MG63 (cell line): ENCODE measurements at regions not wholly inside any gene's neighbourhood (a gene's known extent, or its start where the extent isn't known, plus 50 kb on each side); places are given as distances from the start of the nearest gene placed in this dataset.
"Not testable (repeated sequence)": the region's sequence is repeated elsewhere in the genome, so short reads cannot be mapped to it uniquely, and the experiment has no call there.

Source experiments
- DNase-seq: peaks from one replicate; pipeline ENCODE4 v3.0.0-alpha.2; 2020
- H3K27me3 ChIP-seq: fragments of 250-450 bp; sonication (Bioruptor Pico); 2 replicates; pipeline ENCODE4 v1.5.1; 2020; ENCODE audit warnings: mild to moderate bottlenecking, moderate library complexity
- H3K36me3 ChIP-seq: fragments of 250-450 bp; sonication (Bioruptor Pico); 2 replicates; pipeline ENCODE4 v1.5.1; 2020; ENCODE audit warnings: mild to moderate bottlenecking, moderate library complexity
- H3K4me3 ChIP-seq: fragments of 250-450 bp; sonication (Bioruptor Pico); 2 replicates; pipeline ENCODE4 v1.5.1; 2020; ENCODE audit warnings: mild to moderate bottlenecking, moderate library complexity
- H3K9me3 ChIP-seq: fragments of 250-450 bp; sonication (Bioruptor Pico); 2 replicates; pipeline ENCODE4 v1.5.1; 2020; ENCODE audit warnings: mild to moderate bottlenecking, moderate library complexity

GRCh38 chr11:109704432-109704831 lies 282.4 kb downstream of the C11orf87 start:
- H3K27me3 ChIP-seq = no peaks in the 10 kb centered on the region
- H3K9me3 ChIP-seq = no peaks in the 10 kb centered on the region; the same call in 1 of the 2 replicates
- no peak overlapping the region for H3K4me3 ChIP-seq
- H3K36me3 ChIP-seq = no peaks in the 10 kb centered on the region
- DNase-seq = no peak

- no peak overlapping the region for H3K4me3 ChIP-seq
- no peaks in the 10 kb centered on the region; the same call in 1 of the 2 replicates for H3K9me3 ChIP-seq
- no peaks in the 10 kb centered on the region for H3K36me3 ChIP-seq
- DNase-seq = no peak
- H3K27me3 ChIP-seq = no peaks in the 10 kb centered on the region
Observed at GRCh38 chr11:109706945-109707344, 285.0 kb downstream of the C11orf87 start.

- no peak for DNase-seq
- Histone ChIP-seq H3K4me3 (no peak overlapping the region), H3K9me3 (no peaks in the 10 kb centered on the region), H3K36me3 (no peaks in the 10 kb centered on the region), H3K27me3 (no peaks in the 10 kb centered on the region)
Observed at GRCh38 chr11:109707411-109707810, 285.4 kb downstream of the C11orf87 start.

GRCh38 chr11:109708184-109708583 lies 286.2 kb downstream of the C11orf87 start:
- Histone ChIP-seq H3K9me3 (no peaks in the 10 kb centered on the region), H3K36me3 (no peaks in the 10 kb centered on the region), H3K4me3 (no peak overlapping the region), H3K27me3 (no peaks in the 10 kb centered on the region)
- no peak for DNase-seq

GRCh38 chr11:109714444-109714843 lies 292.5 kb downstream of the C11orf87 start:
- not testable (repeated sequence) for H3K36me3 ChIP-seq, H3K4me3 ChIP-seq, H3K27me3 ChIP-seq, H3K9me3 ChIP-seq, DNase-seq

- H3K9me3 ChIP-seq, DNase-seq, H3K36me3 ChIP-seq, H3K27me3 ChIP-seq, H3K4me3 ChIP-seq: not testable (repeated sequence)
Observed at GRCh38 chr11:109715424-109715823, 293.4 kb downstream of the C11orf87 start.

- Histone ChIP-seq H3K4me3 (no peak overlapping the region), H3K27me3 (no peaks in the 10 kb centered on the region), H3K9me3 (no peaks in the 10 kb centered on the region), H3K36me3 (no peaks in the 10 kb centered on the region)
- no peak for DNase-seq
Observed at GRCh38 chr11:109726061-109726460, 304.1 kb downstream of the C11orf87 start.

GRCh38 chr11:109728056-109728455 lies 306.1 kb downstream of the C11orf87 start:
- Histone ChIP-seq H3K9me3 (no peaks in the 10 kb centered on the region), H3K27me3 (no peaks in the 10 kb centered on the region), H3K4me3 (no peak overlapping the region), H3K36me3 (no peaks in the 10 kb centered on the region)
- peak; percentile 8 for DNase-seq

GRCh38 chr11:109729761-109730160 lies 307.8 kb downstream of the C11orf87 start:
- no peak for DNase-seq
- Histone ChIP-seq H3K9me3 (no peaks in the 10 kb centered on the region), H3K27me3 (no peaks in the 10 kb centered on the region), H3K4me3 (no peak overlapping the region), H3K36me3 (no peaks in the 10 kb centered on the region)

GRCh38 chr11:109730669-109731068 lies 308.7 kb downstream of the C11orf87 start:
- Histone ChIP-seq H3K9me3 (no peaks in the 10 kb centered on the region), H3K36me3 (no peaks in the 10 kb centered on the region), H3K27me3 (no peaks in the 10 kb centered on the region), H3K4me3 (no peak overlapping the region)
- no peak for DNase-seq

GRCh38 chr11:109731451-109731850 lies 309.5 kb downstream of the C11orf87 start:
- Histone ChIP-seq H3K4me3 (no peak overlapping the region), H3K36me3 (no peaks in the 10 kb centered on the region), H3K9me3 (no peaks in the 10 kb centered on the region), H3K27me3 (no peaks in the 10 kb centered on the region)
- no peak for DNase-seq

GRCh38 chr11:109733245-109733644 lies 311.3 kb downstream of the C11orf87 start:
- Histone ChIP-seq H3K9me3 (no peaks in the 10 kb centered on the region), H3K4me3 (no peak overlapping the region), H3K36me3 (no peaks in the 10 kb centered on the region), H3K27me3 (no peaks in the 10 kb centered on the region)
- DNase-seq = peak; percentile 23

GRCh38 chr11:109734566-109734965 lies 312.6 kb downstream of the C11orf87 start:
- Histone ChIP-seq H3K4me3 (no peak overlapping the region), H3K27me3 (no peaks in the 10 kb centered on the region), H3K36me3 (no peaks in the 10 kb centered on the region), H3K9me3 (no peaks in the 10 kb centered on the region)
- peak; percentile 36 for DNase-seq

GRCh38 chr11:109735128-109735527 lies 313.1 kb downstream of the C11orf87 start:
- no peaks in the 10 kb centered on the region for H3K27me3 ChIP-seq
- H3K36me3 ChIP-seq = no peaks in the 10 kb centered on the region
- DNase-seq = no peak

GRCh38 chr11:109739379-109739778 lies 317.4 kb downstream of the C11orf87 start:
- H3K27me3 ChIP-seq = no peaks in the 10 kb centered on the region
- DNase-seq = no peak
- no peaks in the 10 kb centered on the region for H3K9me3 ChIP-seq
- H3K36me3 ChIP-seq = no peaks in the 10 kb centered on the region
- H3K4me3 ChIP-seq = no peak overlapping the region

More at GRCh38 chr11:109735128-109735527, 313.1 kb downstream of the C11orf87 start:
- H3K9me3 ChIP-seq = no peaks in the 10 kb centered on the region
- H3K4me3 ChIP-seq = no peak overlapping the region

- H3K4me3 ChIP-seq = no peak overlapping the region
- no peaks in the 10 kb centered on the region for H3K27me3 ChIP-seq
- H3K9me3 ChIP-seq = no peaks in the 10 kb centered on the region
- H3K36me3 ChIP-seq = no peaks in the 10 kb centered on the region
- no peak for DNase-seq
Observed at GRCh38 chr11:109745996-109746625, 324.1 kb downstream of the C11orf87 start.

GRCh38 chr11:109747839-109748238 lies 325.8 kb downstream of the C11orf87 start:
- Histone ChIP-seq H3K4me3 (no peak overlapping the region), H3K9me3 (no peaks in the 10 kb centered on the region), H3K36me3 (no peaks in the 10 kb centered on the region), H3K27me3 (no peaks in the 10 kb centered on the region)
- DNase-seq = no peak

GRCh38 chr11:109749476-109749875 lies 327.5 kb downstream of the C11orf87 start:
- no peak for DNase-seq
- Histone ChIP-seq H3K36me3 (no peaks in the 10 kb centered on the region), H3K9me3 (no peaks in the 10 kb centered on the region), H3K4me3 (no peak overlapping the region), H3K27me3 (no peaks in the 10 kb centered on the region)

- DNase-seq = no peak
- Histone ChIP-seq H3K27me3 (no peaks in the 10 kb centered on the region), H3K4me3 (no peak overlapping the region), H3K36me3 (no peaks in the 10 kb centered on the region), H3K9me3 (no peaks in the 10 kb centered on the region)
Observed at GRCh38 chr11:109750964-109751363, 329.0 kb downstream of the C11orf87 start.
